K562 (cell line): ENCODE measurements at regions not wholly inside any gene's neighbourhood (a gene's known extent, or its start where the extent isn't known, plus 50 kb on each side); places are given as distances from the start of the nearest gene placed in this dataset.

ENCODE experiments used
- ATAC-seq: fragments of 200-7000 bp; cut with Tn5 transposase; 3 replicates; pipeline ENCODE4 v1.9.1; 2020; ENCODE audit warnings: moderate library complexity
- BruUV-seq: library from RNA; stranded (reverse); fragments of 400-500 nt; replicated peaks from 2 replicates; lab custom pipeline; 2021; lab: Mats Ljungman, UMichigan
- CTCF ChIA-PET: fragments of 300-600 bp; formaldehyde crosslinking; extraction: SDS; loops from one replicate; lab custom pipeline; 2021; ENCODE audit warnings: low intra/inter-chr PET ratio; lab: Yijun Ruan, JAX
- POLR2A ChIA-PET: fragments of 300-600, 350-650 bp; sonication (Branson Sonifier 250); formaldehyde crosslinking; extraction: SDS; loops from one replicate; lab custom pipeline; 2021; ENCODE audit warnings: antibody characterized with exemption, inconsistent platforms; lab: Yijun Ruan, JAX
- DNase-seq, 4 experiments: peaks; one replicate each; pipeline versions ENCODE4 v3.0.0 to v3.0.0-alpha.2; 2011 to 2018; ENCODE audit warnings: low spot score in 3 of 4, mixed read lengths in 3 of 4; ENCODE audit errors: extremely low read depth in 1 of 4
- FAIRE-seq: peaks from 2 replicates; lab custom pipeline; 2011; peaks lifted over from hg19 to GRCh38; lab: Jason Lieb, UNC
- H2AFZ ChIP-seq: 2 replicates; pipeline ENCODE4 v1.6.0; 2011; ENCODE audit warnings: low read depth, low read length, control low read depth, inconsistent platforms
- H3K27ac ChIP-seq: fragments of 200-600 bp; 3 replicates; pipeline ENCODE4 v1.8.0; 2011; ENCODE audit warnings: low read depth, mild to moderate bottlenecking, control low read depth, inconsistent platforms, low read length, moderate library complexity, mixed read lengths; ENCODE audit errors: extremely low read depth
- H3K27me3 ChIP-seq, 2 experiments: fragments of 300-600 bp in 1 of 2; 2 replicates in 1 of 2; 3 replicates in 1 of 2; pipeline versions ENCODE4 v1.6.0 to v1.8.0; 2011; ENCODE audit warnings: inconsistent platforms in 2 of 2, low read length in 2 of 2, mild to moderate bottlenecking in 1 of 2, mixed read lengths in 1 of 2, moderate library complexity in 1 of 2; ENCODE audit not compliant: control insufficient read depth in 2 of 2, insufficient read depth in 2 of 2
- H3K36me3 ChIP-seq: fragments of 300-600 bp; 3 replicates; pipeline ENCODE4 v1.8.0; 2011; ENCODE audit warnings: mild to moderate bottlenecking, low read length, inconsistent platforms; ENCODE audit not compliant: control insufficient read depth, insufficient read depth
- H3K4me1 ChIP-seq, 2 experiments: fragments of 200-600 bp in 1 of 2; replicated peaks in 1 of 2; 2 replicates in 1 of 2; 3 replicates in 1 of 2; pipeline versions ENCODE4 v1.5.1 to v1.8.0; 2011; ENCODE audit warnings: inconsistent platforms in 2 of 2, low read length in 2 of 2, mild to moderate bottlenecking in 1 of 2, mixed read lengths in 1 of 2, moderate library complexity in 1 of 2; ENCODE audit not compliant: control insufficient read depth in 2 of 2, insufficient read depth in 2 of 2
- H3K4me2 ChIP-seq: 2 replicates; pipeline ENCODE4 v1.6.1; 2011; ENCODE audit warnings: low read length, control low read depth, inconsistent platforms, mixed read lengths; ENCODE audit not compliant: insufficient read depth
- H3K4me3 ChIP-seq: fragments of 200-600 bp; sonication (generic), shearing (Covaris generic); 2 replicates; pipeline ENCODE4 v1.5.1; 2016; ENCODE audit warnings: control low read depth, inconsistent platforms
- H3K79me2 ChIP-seq: fragments of 200-600 bp; 3 replicates; pipeline ENCODE4 v1.8.0; 2011; ENCODE audit warnings: low read length, inconsistent platforms; ENCODE audit not compliant: control insufficient read depth, insufficient read depth
- H3K9ac ChIP-seq, 2 experiments: 2 replicates each; pipeline versions ENCODE4 v1.6.0 to v1.6.1; 2011; ENCODE audit warnings: low read depth in 2 of 2, low read length in 2 of 2, control low read depth in 1 of 2, inconsistent platforms in 1 of 2, mild to moderate bottlenecking in 1 of 2, mixed read lengths in 1 of 2; ENCODE audit not compliant: insufficient read depth in 1 of 2
- H3K9me1 ChIP-seq: one replicate; pipeline ENCODE4 v1.6.0; 2011; ENCODE audit warnings: inconsistent platforms, mild to moderate bottlenecking, low read length, moderate library complexity; ENCODE audit not compliant: control insufficient read depth, insufficient read depth
- H3K9me3 ChIP-seq: replicated peaks from 2 replicates; pipeline ENCODE4 v1.5.1; 2011; ENCODE audit warnings: low read depth, low read length, inconsistent platforms; ENCODE audit not compliant: control insufficient read depth, insufficient read depth
- H4K20me1 ChIP-seq: replicated peaks from 2 replicates; pipeline ENCODE4 v1.6.1; 2011; ENCODE audit warnings: low read length, inconsistent platforms, mixed read lengths; ENCODE audit not compliant: control insufficient read depth, insufficient read depth
- CHD1 ChIP-seq: fragments of 200-600 bp; sonication (generic); IDR thresholded peaks from one replicate; pipeline ENCODE4 v1.6.1; 2012; ENCODE audit warnings: mild to moderate bottlenecking, moderate library complexity, low read length, inconsistent platforms
- E2F4 ChIP-seq: sonication (generic); formaldehyde crosslinking; IDR thresholded peaks from 2 replicates; pipeline ENCODE4 v1.8.0; 2022; ENCODE audit warnings: mild to moderate bottlenecking, low read depth, missing genetic modification reagents
- ELF2 ChIP-seq: fragments of 250-450 bp; sonication (Bioruptor Pico); IDR thresholded peaks from 2 replicates; pipeline ENCODE4 v1.5.0; 2021; ENCODE audit warnings: mild to moderate bottlenecking
- GABPB2 ChIP-seq: fragments of 250-450 bp; sonication (Bioruptor Pico); conservative IDR thresholded peaks from 2 replicates; pipeline ENCODE4 v1.5.1; 2021; ENCODE audit warnings: mild to moderate bottlenecking
- HOXB6 ChIP-seq: fragments of 250-450 bp; sonication (Bioruptor Pico); IDR thresholded peaks from 2 replicates; pipeline ENCODE4 v1.5.1; 2022; ENCODE audit warnings: mild to moderate bottlenecking, borderline replicate concordance
- IRF2 ChIP-seq: sonication (generic); formaldehyde crosslinking; IDR thresholded peaks from 2 replicates; pipeline ENCODE4 v1.8.1; 2022; ENCODE audit warnings: mild to moderate bottlenecking, missing genetic modification reagents
- NR2C1 ChIP-seq, 2 experiments: fragments of 450-650 bp; IDR thresholded peaks; 2 replicates each; pipeline ENCODE4 v1.6.1; 2017; ENCODE audit warnings: mild to moderate bottlenecking in 2 of 2, antibody characterized with exemption in 1 of 2, inconsistent platforms in 1 of 2, missing compliant biosample characterization in 1 of 2, missing genetic modification characterization in 1 of 2
- RHOXF2B ChIP-seq: fragments of 250-450 bp; sonication (Bioruptor Pico); conservative IDR thresholded peaks from 2 replicates; pipeline ENCODE4 v1.5.1; 2021
- SREBF1 ChIP-seq: fragments of 150-350 bp; IDR thresholded peaks from 2 replicates; pipeline ENCODE4 v1.6.1; 2014; ENCODE audit warnings: antibody characterized with exemption, low read depth, low read length, borderline replicate concordance
- SRSF9 ChIP-seq: fragments of 200-400 bp; formaldehyde crosslinking; IDR thresholded peaks from 2 replicates; pipeline ENCODE4 v1.6.1; 2017; ENCODE audit warnings: low read depth, low read length, borderline replicate concordance
- ZC3H8 ChIP-seq: fragments of 450-650 bp; IDR thresholded peaks from 2 replicates; pipeline ENCODE4 v1.6.1; 2017
- ZNF696 ChIP-seq: fragments of 250-450 bp; sonication (Bioruptor Pico); conservative IDR thresholded peaks from 2 replicates; pipeline ENCODE4 v1.4.0; 2020; ENCODE audit warnings: mild to moderate bottlenecking, moderate library complexity
- in situ Hi-C: fragments of 300-500 bp; cut with MboI; formaldehyde crosslinking; loops from 4 replicates; pipeline ENCODE4 v1.15.0; 2018; ENCODE audit warnings: inconsistent platforms, mixed read lengths
- intact Hi-C: fragments of 100-400 bp; cut with micrococcal nuclease; formaldehyde crosslinking; loops from 2 replicates; pipeline ENCODE4 v1.14.2; 2022
- TF ChIP-seq, protein P1 (sequence below), 3 experiments: IDR thresholded peaks in 2 of 3; conservative IDR thresholded peaks in 1 of 3; 2 replicates each; pipeline ENCODE4 v1.5.1; 2011 to 2012; ENCODE audit warnings: low read length in 3 of 3, mild to moderate bottlenecking in 3 of 3, control low read depth in 2 of 3, improper control_type of control experiment in 1 of 3, inconsistent platforms in 1 of 3, low read depth in 1 of 3, mixed read lengths in 1 of 3, moderate library complexity in 1 of 3; ENCODE audit not compliant: insufficient read depth in 2 of 3
- TF ChIP-seq, protein P2 (sequence below): IDR thresholded peaks from 3 replicates; pipeline ENCODE4 v1.6.1; 2011; ENCODE audit warnings: borderline replicate concordance, mild to moderate bottlenecking, moderate library complexity; ENCODE audit not compliant: insufficient read length; ENCODE audit errors: extremely low read depth

- no peak for FAIRE-seq
- no peak overlapping the region for H3K9ac ChIP-seq
- TF ChIP-seq RHOXF2B, result no peak
- TF ChIP-seq, protein P1, sequence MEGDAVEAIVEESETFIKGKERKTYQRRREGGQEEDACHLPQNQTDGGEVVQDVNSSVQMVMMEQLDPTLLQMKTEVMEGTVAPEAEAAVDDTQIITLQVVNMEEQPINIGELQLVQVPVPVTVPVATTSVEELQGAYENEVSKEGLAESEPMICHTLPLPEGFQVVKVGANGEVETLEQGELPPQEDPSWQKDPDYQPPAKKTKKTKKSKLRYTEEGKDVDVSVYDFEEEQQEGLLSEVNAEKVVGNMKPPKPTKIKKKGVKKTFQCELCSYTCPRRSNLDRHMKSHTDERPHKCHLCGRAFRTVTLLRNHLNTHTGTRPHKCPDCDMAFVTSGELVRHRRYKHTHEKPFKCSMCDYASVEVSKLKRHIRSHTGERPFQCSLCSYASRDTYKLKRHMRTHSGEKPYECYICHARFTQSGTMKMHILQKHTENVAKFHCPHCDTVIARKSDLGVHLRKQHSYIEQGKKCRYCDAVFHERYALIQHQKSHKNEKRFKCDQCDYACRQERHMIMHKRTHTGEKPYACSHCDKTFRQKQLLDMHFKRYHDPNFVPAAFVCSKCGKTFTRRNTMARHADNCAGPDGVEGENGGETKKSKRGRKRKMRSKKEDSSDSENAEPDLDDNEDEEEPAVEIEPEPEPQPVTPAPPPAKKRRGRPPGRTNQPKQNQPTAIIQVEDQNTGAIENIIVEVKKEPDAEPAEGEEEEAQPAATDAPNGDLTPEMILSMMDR (IDR thresholded peaks at IDR 0.05 in 2 of 3, conservative IDR thresholded peaks at IDR 0.05 in 1 of 3; ENCODE audit: insufficient read depth in 2 of 3, low read depth in 1 of 3, low read length in 3 of 3), result no peak
- TF ChIP-seq CHD1, result no peak
- no peak for TF ChIP-seq ZNF696 (CRISPR knock-in tag)
- no peak for TF ChIP-seq IRF2 (CRISPR knock-in tag)
- no peak for TF ChIP-seq SREBF1
- TF ChIP-seq SRSF9, result no peak
- no peak for TF ChIP-seq E2F4
- no peak for TF ChIP-seq NR2C1 (IDR thresholded peaks at IDR 0.05)
- no peak for TF ChIP-seq NR2C1 (tag; IDR thresholded peaks at IDR 0.05)
- TF ChIP-seq ELF2, result no peak
- TF ChIP-seq ZC3H8, result no peak
- no peak for TF ChIP-seq HOXB6 (CRISPR knock-in tag)
- TF ChIP-seq, protein P2, sequence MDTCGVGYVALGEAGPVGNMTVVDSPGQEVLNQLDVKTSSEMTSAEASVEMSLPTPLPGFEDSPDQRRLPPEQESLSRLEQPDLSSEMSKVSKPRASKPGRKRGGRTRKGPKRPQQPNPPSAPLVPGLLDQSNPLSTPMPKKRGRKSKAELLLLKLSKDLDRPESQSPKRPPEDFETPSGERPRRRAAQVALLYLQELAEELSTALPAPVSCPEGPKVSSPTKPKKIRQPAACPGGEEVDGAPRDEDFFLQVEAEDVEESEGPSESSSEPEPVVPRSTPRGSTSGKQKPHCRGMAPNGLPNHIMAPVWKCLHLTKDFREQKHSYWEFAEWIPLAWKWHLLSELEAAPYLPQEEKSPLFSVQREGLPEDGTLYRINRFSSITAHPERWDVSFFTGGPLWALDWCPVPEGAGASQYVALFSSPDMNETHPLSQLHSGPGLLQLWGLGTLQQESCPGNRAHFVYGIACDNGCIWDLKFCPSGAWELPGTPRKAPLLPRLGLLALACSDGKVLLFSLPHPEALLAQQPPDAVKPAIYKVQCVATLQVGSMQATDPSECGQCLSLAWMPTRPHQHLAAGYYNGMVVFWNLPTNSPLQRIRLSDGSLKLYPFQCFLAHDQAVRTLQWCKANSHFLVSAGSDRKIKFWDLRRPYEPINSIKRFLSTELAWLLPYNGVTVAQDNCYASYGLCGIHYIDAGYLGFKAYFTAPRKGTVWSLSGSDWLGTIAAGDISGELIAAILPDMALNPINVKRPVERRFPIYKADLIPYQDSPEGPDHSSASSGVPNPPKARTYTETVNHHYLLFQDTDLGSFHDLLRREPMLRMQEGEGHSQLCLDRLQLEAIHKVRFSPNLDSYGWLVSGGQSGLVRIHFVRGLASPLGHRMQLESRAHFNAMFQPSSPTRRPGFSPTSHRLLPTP, result no peak
- no peak for TF ChIP-seq GABPB2 (CRISPR knock-in tag)
- intact Hi-C loops, result no loop called here
- H3K27me3 ChIP-seq, result no peaks in the 10 kb centered on the region
- H3K4me1 ChIP-seq, result no peaks in the 10 kb centered on the region
- no peaks in the 10 kb centered on the region for H4K20me1 ChIP-seq
- no peaks in the 10 kb centered on the region for H3K9me1 ChIP-seq
- no peak overlapping the region for H3K4me2 ChIP-seq
- no peak overlapping the region for H2AFZ ChIP-seq
- no peak for DNase-seq
- no TSS peak for BruUV-seq
- ATAC-seq, result no peak
- H3K27ac ChIP-seq, result no peak overlapping the region
- in situ Hi-C loops, result no loop called here
- CTCF ChIA-PET, result no interaction called here
- no peak overlapping the region for H3K4me3 ChIP-seq
- H3K79me2 ChIP-seq, result no peaks in the 10 kb centered on the region
- no peaks in the 10 kb centered on the region for H3K36me3 ChIP-seq
- POLR2A ChIA-PET, result no interaction called here
- no peaks in the 10 kb centered on the region; the same call in 1 of the 2 replicates for H3K9me3 ChIP-seq
Observed at GRCh38 chr2:180572346-180572745, 408.1 kb upstream of the UBE2E3 start.
